Epithelial cell of esophagus (primary cell): ENCODE measurements at regions not wholly inside any gene's neighbourhood (a gene's known extent, or its start where the extent isn't known, plus 50 kb on each side); places are given as distances from the start of the nearest gene placed in this dataset.

ENCODE experiments used
- DNase-seq: peaks from one replicate; pipeline ENCODE4 v3.0.0; 2010; ENCODE audit warnings: low read depth
- H3K4me3 ChIP-seq: 2 replicates; pipeline ENCODE4 v1.5.1; 2011; ENCODE audit warnings: mild to moderate bottlenecking, low read length, control low read depth
- TF ChIP-seq, protein P1 (sequence below): IDR thresholded peaks from 2 replicates; pipeline ENCODE4 v1.5.1; 2011; ENCODE audit warnings: low read depth, mild to moderate bottlenecking, low read length, control low read depth, inconsistent platforms; ENCODE audit not compliant: insufficient read depth; ENCODE audit errors: missing control alignments

DNA sequence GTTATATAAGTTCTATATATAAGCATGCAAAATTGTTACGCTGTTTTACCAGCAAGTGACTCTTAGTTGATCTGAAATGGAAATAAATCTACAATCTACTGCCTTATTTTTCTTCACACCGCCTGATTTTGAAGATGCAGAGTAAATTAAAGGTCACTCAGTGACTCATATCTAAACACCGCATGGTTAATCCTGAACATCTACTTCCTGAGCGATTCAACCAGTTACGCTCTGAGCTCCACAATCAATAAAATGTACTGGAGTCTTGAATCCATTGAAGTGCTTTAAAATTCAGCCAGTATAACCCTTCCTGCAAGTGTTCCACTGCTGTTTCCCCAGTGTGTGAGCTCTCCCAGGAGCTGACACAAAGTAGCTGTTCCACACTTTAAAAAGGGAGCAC, 192.8 kb downstream of the SLC7A11 start:
- peak; percentile 30 for DNase-seq
- TF ChIP-seq, protein P1, sequence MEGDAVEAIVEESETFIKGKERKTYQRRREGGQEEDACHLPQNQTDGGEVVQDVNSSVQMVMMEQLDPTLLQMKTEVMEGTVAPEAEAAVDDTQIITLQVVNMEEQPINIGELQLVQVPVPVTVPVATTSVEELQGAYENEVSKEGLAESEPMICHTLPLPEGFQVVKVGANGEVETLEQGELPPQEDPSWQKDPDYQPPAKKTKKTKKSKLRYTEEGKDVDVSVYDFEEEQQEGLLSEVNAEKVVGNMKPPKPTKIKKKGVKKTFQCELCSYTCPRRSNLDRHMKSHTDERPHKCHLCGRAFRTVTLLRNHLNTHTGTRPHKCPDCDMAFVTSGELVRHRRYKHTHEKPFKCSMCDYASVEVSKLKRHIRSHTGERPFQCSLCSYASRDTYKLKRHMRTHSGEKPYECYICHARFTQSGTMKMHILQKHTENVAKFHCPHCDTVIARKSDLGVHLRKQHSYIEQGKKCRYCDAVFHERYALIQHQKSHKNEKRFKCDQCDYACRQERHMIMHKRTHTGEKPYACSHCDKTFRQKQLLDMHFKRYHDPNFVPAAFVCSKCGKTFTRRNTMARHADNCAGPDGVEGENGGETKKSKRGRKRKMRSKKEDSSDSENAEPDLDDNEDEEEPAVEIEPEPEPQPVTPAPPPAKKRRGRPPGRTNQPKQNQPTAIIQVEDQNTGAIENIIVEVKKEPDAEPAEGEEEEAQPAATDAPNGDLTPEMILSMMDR: no peak
- no peak overlapping the region for H3K4me3 ChIP-seq

DNA sequence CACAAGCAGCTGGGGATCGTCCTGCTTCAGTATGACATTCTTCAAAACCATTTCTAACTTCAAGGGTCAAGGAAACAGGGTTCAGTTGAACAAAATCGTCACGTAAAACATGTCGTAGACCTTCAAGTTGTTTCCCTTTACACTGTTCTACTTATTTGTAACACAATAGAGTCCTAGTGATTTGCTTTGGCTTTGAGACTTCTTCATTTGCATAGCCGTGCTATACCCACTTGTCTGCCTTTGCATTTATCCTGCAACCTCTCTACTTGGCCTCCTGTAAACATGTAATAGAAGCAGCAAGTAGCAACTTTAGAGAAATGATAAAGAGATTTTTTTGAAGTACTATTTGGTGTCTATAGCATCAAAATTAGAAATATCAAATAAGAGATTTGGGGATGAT, 194.9 kb downstream of the SLC7A11 start:
- TF ChIP-seq, protein P1: no peak
- H3K4me3 ChIP-seq: no peak overlapping the region
- no peak for DNase-seq

DNA sequence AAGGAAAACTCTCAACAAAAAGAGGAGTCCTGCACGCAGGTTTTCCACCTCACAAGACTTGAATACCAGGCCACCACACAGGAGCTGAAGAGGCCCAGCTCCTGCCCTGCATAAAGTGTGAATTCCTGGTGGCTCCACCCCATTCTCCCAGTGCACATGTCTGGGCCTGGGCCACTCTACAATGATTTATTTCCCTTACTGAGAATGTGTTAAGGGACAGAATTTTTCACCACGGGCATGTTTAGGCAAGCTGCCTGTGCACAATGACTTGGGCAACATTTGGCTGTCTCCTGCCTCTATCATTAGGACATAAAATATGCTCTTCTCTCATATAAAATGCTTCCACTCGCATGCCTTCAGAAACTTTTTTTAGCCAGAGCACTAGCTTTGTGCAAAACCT, 197.1 kb downstream of the SLC7A11 start:
- DNase-seq: peak; percentile 45
- TF ChIP-seq, protein P1: no peak
- no peak overlapping the region for H3K4me3 ChIP-seq

- TF ChIP-seq, protein P1: no peak
- peak; percentile 54 for DNase-seq
- H3K4me3 ChIP-seq: no peak overlapping the region
Measured at GRCh38 chr4:138039010-138039409, 203.1 kb downstream of the SLC7A11 start.

DNA sequence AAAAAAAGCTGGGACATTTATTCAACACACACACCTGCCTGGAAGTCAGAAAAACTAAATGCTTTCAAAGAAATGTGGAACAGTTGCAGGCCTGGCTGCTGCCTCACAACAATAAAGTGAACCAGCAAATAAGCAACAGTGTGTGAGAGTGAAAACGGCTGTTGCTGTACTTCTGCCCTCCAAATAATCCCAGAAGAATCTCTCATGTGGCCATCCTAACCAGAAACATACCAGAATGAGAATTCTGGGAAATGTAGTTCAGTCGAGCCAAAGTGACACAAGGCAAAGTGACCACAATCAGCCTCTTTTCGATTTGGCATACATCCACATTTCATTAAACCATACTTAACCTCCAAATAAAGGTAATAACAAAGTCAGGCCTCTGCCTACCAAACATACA, 204.5 kb downstream of the SLC7A11 start:
- TF ChIP-seq, protein P1: no peak
- no peak overlapping the region for H3K4me3 ChIP-seq
- no peak for DNase-seq

- no peak overlapping the region for H3K4me3 ChIP-seq
- TF ChIP-seq, protein P1: peak; percentile 72
- peak; percentile 71 for DNase-seq
Measured at GRCh38 chr4:138035781-138036258, 206.3 kb downstream of the SLC7A11 start.

DNA sequence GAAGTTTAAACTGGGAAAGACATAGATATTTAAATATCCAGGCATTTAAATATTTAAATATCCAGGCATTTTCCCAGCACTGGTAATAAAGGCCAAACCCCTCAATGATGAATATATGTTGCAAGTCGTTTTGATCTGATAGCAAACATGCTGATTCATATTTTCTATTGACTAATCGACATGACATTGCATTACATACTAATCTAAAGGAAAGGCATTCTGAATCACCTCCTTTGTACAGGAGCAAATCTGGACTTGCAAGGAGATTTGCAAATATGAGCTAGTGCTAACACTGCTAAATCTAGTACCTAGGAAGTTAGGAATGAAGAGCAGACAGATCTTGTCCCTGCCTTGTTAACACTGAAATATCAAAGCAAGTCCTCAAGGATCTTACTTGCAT, 207.3 kb downstream of the SLC7A11 start:
- no peak overlapping the region for H3K4me3 ChIP-seq
- TF ChIP-seq, protein P1: no peak
- peak; percentile 97 for DNase-seq
